ENCODE measurements at regions not wholly inside any gene's neighbourhood (a gene's known extent, or its start where the extent isn't known, plus 50 kb on each side); places are given as distances from the start of the nearest gene placed in this dataset.
"Not testable (repeated sequence)": the region's sequence is repeated elsewhere in the genome, so short reads cannot be mapped to it uniquely, and the experiment has no call there.

- Mint-ChIP-seq H3K36me3 (no peaks in the 10 kb centered on the region), H3K4me3 (no peak overlapping the region), H3K27me3 (peaks cover 0 to 3% of the 10 kb centered on the region in 2 donors), H3K9me3 (no peaks in the 10 kb centered on the region), H3K4me1 (ENCODE audit: low read depth in 2 of 2) (peaks cover 24 to 30% of the 10 kb centered on the region in 2 donors), H3K27ac (peak overlapping the region; percentile 80 to 88)
- ATAC-seq (no peak), DNase-seq (ENCODE audit: low spot score) (no peak)
These were observed 85.7 kb upstream of the TAB2 start for GRCh38 chr6:149231778-149232177.

GRCh38 chr6:149233056-149233715 lies 84.3 kb upstream of the TAB2 start:
- Mint-ChIP-seq H3K27ac (peak overlapping the region; percentile 80 to 88), H3K27me3 (peaks cover 0 to 3% of the 10 kb centered on the region in 2 donors), H3K4me1 (ENCODE audit: low read depth in 2 of 2) (peaks cover 24 to 30% of the 10 kb centered on the region in 2 donors), H3K9me3 (no peaks in the 10 kb centered on the region), H3K36me3 (peaks cover 3% of the 10 kb centered on the region), H3K4me3 (peak overlapping the region; percentile 31)
- DNase-seq (ENCODE audit: low spot score) (peak; percentile 60), ATAC-seq (peak; percentile 81)

GRCh38 chr6:149234051-149234962 lies 83.2 kb upstream of the TAB2 start:
- peak overlapping the region; percentile 80 to 88 for H3K27ac Mint-ChIP-seq
- ATAC-seq (peak in 1 of 2 donors; percentile 48), DNase-seq (ENCODE audit: low spot score) (peak; percentile 15)
- peaks cover 0 to 3% of the 10 kb centered on the region in 2 donors for H3K27me3 Mint-ChIP-seq
- H3K4me3 Mint-ChIP-seq, result peak overlapping the region; percentile 31
- H3K36me3 Mint-ChIP-seq, result peaks cover 11% of the 10 kb centered on the region
- peaks cover 24 to 30% of the 10 kb centered on the region in 2 donors for H3K4me1 Mint-ChIP-seq (ENCODE audit: low read depth in 2 of 2)
- no peaks in the 10 kb centered on the region for H3K9me3 Mint-ChIP-seq

- Mint-ChIP-seq H3K27ac (peak overlapping the region; percentile 80 to 88), H3K4me1 (ENCODE audit: low read depth in 2 of 2) (peaks cover 24 to 30% of the 10 kb centered on the region in 2 donors), H3K27me3 (peaks cover 0 to 3% of the 10 kb centered on the region in 2 donors), H3K4me3 (no peak overlapping the region), H3K36me3 (peaks cover 11% of the 10 kb centered on the region), H3K9me3 (no peaks in the 10 kb centered on the region)
- ATAC-seq, result no peak
- no peak for DNase-seq (ENCODE audit: low spot score)
These were observed 82.4 kb upstream of the TAB2 start for GRCh38 chr6:149235130-149235561.

GRCh38 chr6:149236589-149236988 lies 80.9 kb upstream of the TAB2 start:
- ATAC-seq (no peak), DNase-seq (ENCODE audit: low spot score) (no peak)
- Mint-ChIP-seq H3K4me3 (no peak overlapping the region), H3K27ac (no peak overlapping the region), H3K4me1 (ENCODE audit: low read depth in 2 of 2) (peaks cover 23 to 29% of the 10 kb centered on the region in 2 donors), H3K9me3 (no peaks in the 10 kb centered on the region), H3K36me3 (peaks cover 11% of the 10 kb centered on the region), H3K27me3 (peaks cover 0 to 3% of the 10 kb centered on the region in 2 donors)

- Mint-ChIP-seq H3K27ac (no peak overlapping the region), H3K36me3 (peaks cover 11% of the 10 kb centered on the region), H3K9me3 (no peaks in the 10 kb centered on the region), H3K27me3 (no peaks in the 10 kb centered on the region), H3K4me1 (ENCODE audit: low read depth in 2 of 2) (peaks cover 18 to 24% of the 10 kb centered on the region in 2 donors), H3K4me3 (no peak overlapping the region)
- ATAC-seq (no peak), DNase-seq (ENCODE audit: low spot score) (no peak)
These were observed 80.0 kb upstream of the TAB2 start for GRCh38 chr6:149237464-149237863.

GRCh38 chr6:149239573-149240209 lies 77.8 kb upstream of the TAB2 start:
- H3K4me3 Mint-ChIP-seq, result no peak overlapping the region
- DNase-seq (ENCODE audit: low spot score) (no peak), ATAC-seq (no peak)
- H3K27ac Mint-ChIP-seq, result no peak overlapping the region
- H3K9me3 Mint-ChIP-seq, result no peaks in the 10 kb centered on the region
- H3K36me3 Mint-ChIP-seq, result peaks cover 11% of the 10 kb centered on the region
- H3K4me1 Mint-ChIP-seq (ENCODE audit: low read depth in 2 of 2), result peaks cover under 1 to 7% of the 10 kb centered on the region in 2 donors
- H3K27me3 Mint-ChIP-seq, result peaks cover 0 to 6% of the 10 kb centered on the region in 2 donors

- H3K27ac Mint-ChIP-seq, result no peak overlapping the region
- no peaks in the 10 kb centered on the region for H3K4me1 Mint-ChIP-seq (ENCODE audit: low read depth in 2 of 2)
- H3K27me3 Mint-ChIP-seq, result peaks cover 0 to 6% of the 10 kb centered on the region in 2 donors
- no peak for ATAC-seq
- no peak overlapping the region for H3K4me3 Mint-ChIP-seq
- H3K36me3 Mint-ChIP-seq, result peaks cover 11% of the 10 kb centered on the region
- no peaks in the 10 kb centered on the region for H3K9me3 Mint-ChIP-seq
- no peak for DNase-seq (ENCODE audit: low spot score)
These were observed 74.6 kb upstream of the TAB2 start for GRCh38 chr6:149242883-149243282.

- Mint-ChIP-seq H3K4me3 (no peak overlapping the region), H3K36me3 (no peaks in the 10 kb centered on the region), H3K4me1 (ENCODE audit: low read depth in 2 of 2) (peaks cover under 1 to 5% of the 10 kb centered on the region in 2 donors), H3K27ac (peak overlapping the region in 1 of 2 donors; percentile 7), H3K9me3 (no peaks in the 10 kb centered on the region), H3K27me3 (peaks cover 0 to 6% of the 10 kb centered on the region in 2 donors)
- DNase-seq (ENCODE audit: low spot score) (no peak), ATAC-seq (no peak)
These were observed 73.4 kb upstream of the TAB2 start for GRCh38 chr6:149244105-149244504.

GRCh38 chr6:149246691-149247384 lies 70.7 kb upstream of the TAB2 start:
- H3K4me1 Mint-ChIP-seq (ENCODE audit: low read depth in 2 of 2), result peaks cover 8 to 11% of the 10 kb centered on the region in 2 donors
- H3K9me3 Mint-ChIP-seq, result no peaks in the 10 kb centered on the region
- DNase-seq (ENCODE audit: low spot score), result no peak
- H3K27ac Mint-ChIP-seq, result peak overlapping the region in 1 of 2 donors; percentile 31
- peaks cover 0 to 6% of the 10 kb centered on the region in 2 donors for H3K27me3 Mint-ChIP-seq
- H3K4me3 Mint-ChIP-seq, result no peak overlapping the region
- ATAC-seq, result no peak
- no peaks in the 10 kb centered on the region for H3K36me3 Mint-ChIP-seq

- Mint-ChIP-seq H3K4me3 (no peak overlapping the region), H3K4me1 (ENCODE audit: low read depth in 2 of 2) (peaks cover 8 to 11% of the 10 kb centered on the region in 2 donors), H3K27me3 (peaks cover 0 to 6% of the 10 kb centered on the region in 2 donors), H3K27ac (peak overlapping the region in 1 of 2 donors; percentile 31), H3K9me3 (no peaks in the 10 kb centered on the region), H3K36me3 (no peaks in the 10 kb centered on the region)
- ATAC-seq (no peak), DNase-seq (ENCODE audit: low spot score) (no peak)
These were observed 70.1 kb upstream of the TAB2 start for GRCh38 chr6:149247385-149247763.

GRCh38 chr6:149248263-149248662 lies 69.2 kb upstream of the TAB2 start:
- Mint-ChIP-seq H3K27ac (peak overlapping the region in 1 of 2 donors; percentile 17), H3K4me1 (ENCODE audit: low read depth in 2 of 2) (peaks cover 11 to 16% of the 10 kb centered on the region in 2 donors)
- H3K27me3 Mint-ChIP-seq; H3K9me3 Mint-ChIP-seq; DNase-seq (ENCODE audit: low spot score); H3K4me3 Mint-ChIP-seq; H3K36me3 Mint-ChIP-seq: not testable (repeated sequence)
- ATAC-seq, result peak in 1 of 2 donors; percentile 4

All from natural killer cell treated with Interleukin-12 subunit alpha and Interleukin-12 subunit beta and Interleukin-15 and Interleukin-18, amount 100 ng/mL, for 72 hours (primary cell).